Effector CD8-positive, alpha-beta T cell (primary cell): ENCODE measurements at regions not wholly inside any gene's neighbourhood (a gene's known extent, or its start where the extent isn't known, plus 50 kb on each side); places are given as distances from the start of the nearest gene placed in this dataset.
"Not testable (repeated sequence)": the region's sequence is repeated elsewhere in the genome, so short reads cannot be mapped to it uniquely, and the experiment has no call there.

Experiments
- DNase-seq: peaks from one replicate; lab custom pipeline; 2025; lab: John Stamatoyannopoulos, UW

GRCh38 chr5:163885117-163885516 lies 379.7 kb downstream of the MAT2B start:
- no peak for DNase-seq

DNA sequence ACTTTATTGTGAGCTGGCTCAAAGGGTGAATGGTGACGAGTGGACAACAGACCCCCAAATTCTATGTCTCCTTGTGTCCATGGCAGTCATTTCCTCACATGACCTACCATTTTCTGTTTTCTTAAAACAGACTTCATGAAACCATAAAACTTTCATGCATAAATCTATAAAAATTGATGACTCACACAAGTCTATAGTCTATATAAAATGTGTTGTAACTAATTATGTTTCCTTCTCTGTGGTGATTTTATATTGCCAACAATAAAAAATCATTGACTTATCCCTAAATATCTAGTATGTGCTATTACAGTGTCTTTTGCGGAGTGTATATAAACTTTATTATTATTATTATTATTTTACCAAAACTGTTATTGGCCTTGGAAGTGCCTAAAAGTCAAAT lies 382.4 kb downstream of the MAT2B start:
- DNase-seq = no peak

- no peak for DNase-seq
These were observed 382.9 kb downstream of the MAT2B start for GRCh38 chr5:163888366-163888765.

DNA sequence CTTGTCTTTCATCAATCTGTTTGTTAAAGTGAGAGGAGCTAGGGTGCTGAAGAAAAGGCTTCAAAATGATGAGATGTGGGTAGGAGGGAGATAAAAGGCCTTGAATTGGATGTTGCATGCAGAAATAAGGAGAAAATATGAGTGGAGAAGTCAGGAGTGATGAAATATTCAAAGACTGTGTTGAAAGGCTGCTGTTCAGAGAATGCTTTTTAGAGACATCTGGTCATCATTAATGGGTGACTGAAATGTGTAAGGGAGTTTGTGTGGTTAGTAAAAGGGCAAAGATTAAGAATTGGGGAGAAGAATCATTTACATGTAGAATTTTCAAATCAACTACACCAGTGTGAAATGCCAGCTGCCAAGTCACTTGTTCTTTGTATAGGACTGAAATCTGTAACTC lies 383.9 kb downstream of the MAT2B start:
- no peak for DNase-seq

DNA sequence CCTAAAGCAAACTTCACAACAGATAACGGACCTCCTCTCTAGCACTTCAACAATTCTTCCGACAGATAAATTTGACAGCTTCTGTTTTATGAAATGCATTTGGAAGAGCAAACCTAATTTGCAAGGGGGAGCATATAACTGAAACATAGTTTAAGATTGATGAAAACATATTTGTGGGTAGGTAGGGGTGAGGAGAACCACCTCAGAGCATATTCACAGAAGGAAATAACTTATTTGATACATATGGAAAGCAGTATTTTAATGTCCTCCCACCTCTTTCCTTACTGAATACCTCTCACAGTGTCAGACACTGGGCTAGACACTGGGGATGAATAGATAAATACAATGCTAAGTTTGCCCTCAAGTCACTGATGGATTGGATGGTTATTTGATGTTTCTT lies 384.8 kb downstream of the MAT2B start:
- DNase-seq = no peak

DNA sequence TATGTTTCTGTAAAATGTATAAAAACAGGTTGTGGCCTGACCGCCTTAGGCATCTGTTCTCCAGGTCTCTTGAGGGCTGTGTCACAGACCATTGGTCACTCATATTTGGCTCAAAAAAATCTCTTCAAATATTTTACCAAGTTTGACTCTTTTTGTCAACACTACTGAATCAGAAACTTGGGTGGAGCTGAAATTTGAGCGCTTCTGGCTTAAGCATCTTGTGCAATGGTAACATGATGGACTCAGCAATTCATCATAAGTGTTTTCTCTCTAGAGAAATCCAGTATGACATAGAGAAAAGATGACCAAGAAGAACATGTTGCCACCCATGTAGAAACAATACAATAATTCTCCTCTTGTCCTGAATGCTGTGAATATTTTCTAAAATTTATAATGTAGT lies 387.9 kb downstream of the MAT2B start:
- DNase-seq = no peak

- no peak for DNase-seq
These were observed 389.2 kb downstream of the MAT2B start for GRCh38 chr5:163894645-163895044.

- no peak for DNase-seq
These were observed 393.5 kb downstream of the MAT2B start for GRCh38 chr5:163898873-163899272.

DNA sequence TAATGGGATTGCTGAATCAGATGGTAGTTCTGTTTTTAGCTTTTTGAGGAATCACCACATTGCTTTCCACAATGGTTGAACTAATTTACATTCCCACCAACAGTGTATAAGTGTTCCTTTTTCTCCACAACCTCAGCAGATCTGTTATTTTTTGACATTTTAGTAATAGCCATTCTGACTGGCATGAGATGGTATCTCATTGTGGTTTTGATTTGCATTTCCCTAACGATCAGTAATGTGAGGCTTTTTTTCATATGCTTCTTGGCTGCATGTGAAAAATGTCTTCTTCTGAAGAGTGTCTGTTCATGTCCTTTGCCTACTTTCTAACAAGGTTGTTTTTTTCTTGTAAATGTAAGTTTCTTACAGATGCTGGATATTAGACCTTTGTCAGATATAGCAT lies 402.4 kb downstream of the MAT2B start:
- DNase-seq = not testable (repeated sequence)

DNA sequence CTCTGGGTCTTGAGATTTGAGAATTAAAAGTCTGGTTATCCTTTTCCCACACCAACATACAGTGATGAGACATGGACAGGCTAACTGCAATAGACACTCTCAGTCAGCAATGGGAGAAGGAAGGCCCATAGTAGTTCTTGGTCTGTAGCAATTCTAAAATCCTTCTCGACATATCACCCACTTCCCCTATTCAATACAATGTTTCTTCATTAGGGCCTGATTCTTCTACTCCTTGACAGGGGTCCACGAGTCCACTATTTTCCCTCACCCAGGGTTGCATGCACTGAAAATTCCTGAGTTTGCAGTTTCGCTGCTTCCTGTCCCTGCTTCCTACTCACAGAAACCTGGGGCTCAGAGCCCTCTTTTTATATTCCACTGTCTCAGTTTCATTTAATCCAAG lies 402.8 kb downstream of the MAT2B start:
- DNase-seq = no peak

- DNase-seq = no peak
These were observed 404.8 kb downstream of the MAT2B start for GRCh38 chr5:163910226-163910625.

- DNase-seq = no peak
These were observed 406.6 kb downstream of the MAT2B start for GRCh38 chr5:163912046-163912445.

DNA sequence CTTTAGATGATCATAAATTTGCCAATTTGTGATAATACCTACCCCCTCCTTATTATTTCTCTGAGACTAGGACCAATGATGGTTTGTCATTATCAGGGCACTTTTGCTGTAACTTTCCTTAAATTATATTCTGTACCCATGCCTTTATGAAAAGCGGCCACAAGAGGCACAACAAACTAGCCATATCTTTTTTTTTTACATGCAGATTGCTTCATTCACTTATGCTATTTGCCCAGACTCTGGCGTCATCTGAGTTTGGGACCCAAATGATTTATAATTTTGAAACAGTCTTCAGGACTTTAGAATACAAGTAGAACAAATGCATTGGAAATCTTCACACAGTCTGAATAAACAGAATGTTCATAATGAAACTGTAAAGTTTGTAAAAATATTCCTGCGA lies 408.1 kb downstream of the MAT2B start:
- DNase-seq = no peak

DNA sequence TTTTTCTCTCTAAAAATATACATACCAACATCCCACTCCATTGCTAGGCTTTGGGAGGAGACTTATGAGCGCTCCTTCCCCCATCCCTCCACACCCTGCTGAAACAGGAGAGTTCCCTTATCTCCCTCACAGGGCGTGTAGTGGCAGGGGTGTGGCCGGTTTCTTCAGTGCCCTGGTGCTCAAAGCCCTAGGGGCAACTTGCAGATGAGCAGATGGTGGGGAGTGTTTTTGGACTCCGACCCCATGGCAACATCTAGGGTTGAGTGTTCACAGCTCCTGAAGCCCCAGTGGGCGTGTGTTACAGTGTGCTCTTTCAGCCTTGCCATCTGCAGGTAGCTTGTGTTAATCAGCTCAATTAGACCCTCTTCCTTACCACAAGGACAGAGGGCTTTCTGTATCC lies 409.5 kb downstream of the MAT2B start:
- no peak for DNase-seq

- no peak for DNase-seq
These were observed 410.1 kb downstream of the MAT2B start for GRCh38 chr5:163915481-163915961.

- DNase-seq = no peak
These were observed 411.0 kb downstream of the MAT2B start for GRCh38 chr5:163916376-163916775.

- DNase-seq = no peak
These were observed 411.4 kb downstream of the MAT2B start for GRCh38 chr5:163916861-163917260.

GRCh38 chr5:163917747-163918146 lies 412.3 kb downstream of the MAT2B start:
- no peak for DNase-seq

- DNase-seq = not testable (repeated sequence)
These were observed 429.6 kb downstream of the MAT2B start for GRCh38 chr5:163934990-163935389.

DNA sequence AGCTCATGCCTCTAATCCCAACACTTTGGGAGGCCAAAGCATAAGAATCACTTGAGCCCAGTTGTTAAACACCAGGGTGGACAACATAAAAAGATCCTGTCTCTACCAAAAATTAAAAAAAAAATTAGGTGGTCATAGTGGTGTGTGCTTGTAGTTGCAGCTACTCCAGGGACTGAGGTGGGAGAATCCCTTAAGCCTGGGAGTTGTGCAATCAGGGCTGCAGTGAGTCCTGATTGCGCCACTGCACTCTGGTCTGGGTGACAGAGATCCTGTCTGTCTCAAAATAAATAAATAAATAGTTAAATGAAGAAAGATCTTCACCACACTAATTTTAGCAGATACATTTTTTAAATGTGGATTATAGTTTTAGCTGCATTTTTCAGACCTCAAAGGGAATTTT lies 433.2 kb downstream of the MAT2B start:
- no peak for DNase-seq

DNA sequence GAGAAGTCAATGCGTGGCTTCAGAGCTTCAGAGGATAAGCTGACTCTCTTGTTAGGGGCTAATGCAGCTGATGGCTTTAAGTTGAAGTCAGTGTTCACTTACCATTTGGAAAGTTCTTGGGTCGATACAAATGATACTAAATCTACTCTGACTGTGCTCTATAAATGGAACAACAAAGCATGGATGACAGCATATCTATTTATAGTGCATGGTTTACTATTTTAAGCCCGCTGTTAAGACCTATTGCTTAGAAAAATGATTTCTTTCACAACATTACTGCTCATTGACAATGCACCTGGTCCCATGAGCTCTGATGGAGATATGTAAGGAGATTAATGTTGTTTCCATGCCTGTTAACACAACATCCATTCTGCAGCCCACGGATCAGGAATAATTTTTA lies 435.7 kb downstream of the MAT2B start:
- no peak for DNase-seq

DNA sequence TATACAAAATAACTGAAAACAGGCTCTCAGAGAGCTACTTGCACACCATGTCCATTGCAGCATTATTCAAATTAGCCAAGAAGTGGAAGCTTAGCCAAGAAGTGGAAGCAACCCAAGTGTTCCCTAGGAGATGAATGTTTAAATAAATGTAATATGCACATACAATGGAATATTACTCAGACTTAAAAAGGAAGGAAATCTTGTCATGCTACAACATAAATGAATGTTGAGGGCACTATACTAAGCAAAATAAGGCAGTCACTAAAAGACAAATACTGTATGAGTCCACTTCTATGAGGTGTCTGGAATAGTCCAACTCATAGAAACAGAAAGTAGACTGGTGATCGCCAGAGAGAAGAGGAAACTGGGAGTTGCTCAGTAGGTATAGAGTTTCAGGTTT lies 438.1 kb downstream of the MAT2B start:
- no peak for DNase-seq

GRCh38 chr5:163944738-163945137 lies 439.3 kb downstream of the MAT2B start:
- no peak for DNase-seq

DNA sequence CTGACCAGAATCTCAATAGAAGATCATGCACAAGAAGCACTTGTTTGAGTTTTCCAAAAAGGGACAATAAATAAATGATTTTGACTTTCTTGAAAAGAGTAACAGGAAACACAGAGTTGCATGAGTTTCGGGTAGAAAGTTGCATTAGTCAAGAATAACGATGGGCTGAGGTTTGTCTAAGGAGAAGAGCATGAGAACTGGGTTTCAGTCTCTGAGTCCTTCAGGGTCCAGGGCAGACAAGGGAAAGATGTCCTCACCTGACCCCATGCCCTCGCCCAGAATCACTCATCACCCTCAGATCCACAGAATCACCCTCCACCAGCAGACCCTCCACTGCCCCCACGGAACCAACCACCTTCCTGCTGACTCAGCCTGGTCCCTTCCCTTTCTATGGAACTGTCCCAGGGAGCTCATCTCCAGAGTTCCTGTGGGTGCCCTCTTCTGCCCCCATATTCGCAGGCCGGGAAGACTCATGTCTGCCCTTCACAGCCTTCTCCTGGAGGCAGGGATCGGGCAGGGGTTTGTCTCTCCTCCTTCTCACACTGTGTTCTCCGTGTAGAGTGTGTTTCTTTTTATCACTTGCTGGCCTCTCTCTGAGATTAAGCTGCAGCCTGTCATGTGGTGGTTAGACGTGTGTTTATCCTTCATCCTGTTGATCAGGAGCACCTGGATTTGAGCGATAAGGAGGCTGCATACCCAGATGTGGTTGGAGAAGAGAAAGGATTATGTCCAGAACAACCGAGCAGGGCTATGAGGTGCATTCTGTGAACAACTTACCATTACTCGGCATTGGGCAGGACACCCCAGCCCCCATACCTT lies 442.6 kb downstream of the MAT2B start:
- DNase-seq = no peak
